RWPE2 (cell line): ENCODE measurements at regions not wholly inside any gene's neighbourhood (a gene's known extent, or its start where the extent isn't known, plus 50 kb on each side); places are given as distances from the start of the nearest gene placed in this dataset.
"Not testable (repeated sequence)": the region's sequence is repeated elsewhere in the genome, so short reads cannot be mapped to it uniquely, and the experiment has no call there.

Source experiments
- ATAC-seq: fragments of 200-7000 bp; cut with Tn5 transposase; 3 replicates; pipeline ENCODE4 v1.9.1; 2021; ENCODE audit warnings: low read depth
- DNase-seq: peaks from one replicate; pipeline ENCODE4 v3.0.0-alpha.2; 2020; ENCODE audit warnings: low spot score
- H3K27ac ChIP-seq: fragments of 450-650 bp; 2 replicates; pipeline ENCODE4 v1.5.1; 2017; ENCODE audit warnings: mild to moderate bottlenecking; ENCODE audit not compliant: poor library complexity, severe bottlenecking
- H3K27me3 ChIP-seq: fragments of 250-450 bp; sonication (Bioruptor Pico); 2 replicates; pipeline ENCODE4 v1.5.1; 2021; ENCODE audit warnings: mild to moderate bottlenecking, moderate library complexity; ENCODE audit not compliant: insufficient read depth, poor library complexity, severe bottlenecking
- H3K36me3 ChIP-seq: fragments of 250-450 bp; sonication (Bioruptor Pico); 2 replicates; pipeline ENCODE4 v1.5.1; 2020; ENCODE audit warnings: low read depth, mild to moderate bottlenecking, moderate library complexity
- H3K4me1 ChIP-seq: fragments of 250-450 bp; sonication (Bioruptor Pico); 2 replicates; pipeline ENCODE4 v1.5.1; 2021; ENCODE audit warnings: mild to moderate bottlenecking, moderate library complexity; ENCODE audit not compliant: insufficient read depth, poor library complexity, severe bottlenecking
- H3K4me3 ChIP-seq: fragments of 250-450 bp; sonication (Bioruptor Pico); 2 replicates; pipeline ENCODE4 v1.5.1; 2021; ENCODE audit warnings: mild to moderate bottlenecking, moderate library complexity; ENCODE audit not compliant: severe bottlenecking
- H3K9me3 ChIP-seq: fragments of 250-450 bp; sonication (Bioruptor Pico); 2 replicates; pipeline ENCODE4 v1.5.1; 2021; ENCODE audit warnings: mild to moderate bottlenecking, moderate library complexity; ENCODE audit not compliant: severe bottlenecking
- TF ChIP-seq, protein P1 (sequence below): fragments of 450-650 bp; IDR thresholded peaks from one replicate; pipeline ENCODE4 v1.5.1; 2017; ENCODE audit warnings: mild to moderate bottlenecking, moderate library complexity; ENCODE audit not compliant: poor library complexity, severe bottlenecking

DNA sequence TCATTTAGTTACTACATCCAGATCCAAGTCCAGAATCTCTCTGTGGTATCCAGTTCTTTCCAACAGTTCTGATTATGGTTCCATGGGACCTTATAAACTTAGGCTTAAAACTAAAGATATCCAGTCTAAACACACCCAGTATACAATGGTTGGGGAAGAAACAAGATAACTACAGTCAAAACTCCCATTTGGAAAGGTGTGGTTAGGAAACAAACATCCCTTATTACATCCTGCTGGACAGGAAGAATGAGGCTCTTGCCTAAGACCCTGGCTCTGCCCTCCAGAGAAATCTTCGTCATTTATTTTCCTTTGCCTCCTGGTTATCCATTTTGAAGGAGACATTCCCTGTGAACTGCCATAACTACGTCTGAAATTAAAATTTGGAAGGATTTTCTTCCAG, 64.6 kb upstream of the EPB41L4A start:
- DNase-seq: no peak
- no peaks in the 10 kb centered on the region for H3K9me3 ChIP-seq
- H3K27ac ChIP-seq: no peak overlapping the region
- TF ChIP-seq, protein P1, sequence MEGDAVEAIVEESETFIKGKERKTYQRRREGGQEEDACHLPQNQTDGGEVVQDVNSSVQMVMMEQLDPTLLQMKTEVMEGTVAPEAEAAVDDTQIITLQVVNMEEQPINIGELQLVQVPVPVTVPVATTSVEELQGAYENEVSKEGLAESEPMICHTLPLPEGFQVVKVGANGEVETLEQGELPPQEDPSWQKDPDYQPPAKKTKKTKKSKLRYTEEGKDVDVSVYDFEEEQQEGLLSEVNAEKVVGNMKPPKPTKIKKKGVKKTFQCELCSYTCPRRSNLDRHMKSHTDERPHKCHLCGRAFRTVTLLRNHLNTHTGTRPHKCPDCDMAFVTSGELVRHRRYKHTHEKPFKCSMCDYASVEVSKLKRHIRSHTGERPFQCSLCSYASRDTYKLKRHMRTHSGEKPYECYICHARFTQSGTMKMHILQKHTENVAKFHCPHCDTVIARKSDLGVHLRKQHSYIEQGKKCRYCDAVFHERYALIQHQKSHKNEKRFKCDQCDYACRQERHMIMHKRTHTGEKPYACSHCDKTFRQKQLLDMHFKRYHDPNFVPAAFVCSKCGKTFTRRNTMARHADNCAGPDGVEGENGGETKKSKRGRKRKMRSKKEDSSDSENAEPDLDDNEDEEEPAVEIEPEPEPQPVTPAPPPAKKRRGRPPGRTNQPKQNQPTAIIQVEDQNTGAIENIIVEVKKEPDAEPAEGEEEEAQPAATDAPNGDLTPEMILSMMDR: no peak
- peaks cover 11% of the 10 kb centered on the region for H3K4me1 ChIP-seq
- ATAC-seq: no peak
- no peak overlapping the region for H3K4me3 ChIP-seq
- no peaks in the 10 kb centered on the region for H3K27me3 ChIP-seq
- H3K36me3 ChIP-seq: no peaks in the 10 kb centered on the region

DNA sequence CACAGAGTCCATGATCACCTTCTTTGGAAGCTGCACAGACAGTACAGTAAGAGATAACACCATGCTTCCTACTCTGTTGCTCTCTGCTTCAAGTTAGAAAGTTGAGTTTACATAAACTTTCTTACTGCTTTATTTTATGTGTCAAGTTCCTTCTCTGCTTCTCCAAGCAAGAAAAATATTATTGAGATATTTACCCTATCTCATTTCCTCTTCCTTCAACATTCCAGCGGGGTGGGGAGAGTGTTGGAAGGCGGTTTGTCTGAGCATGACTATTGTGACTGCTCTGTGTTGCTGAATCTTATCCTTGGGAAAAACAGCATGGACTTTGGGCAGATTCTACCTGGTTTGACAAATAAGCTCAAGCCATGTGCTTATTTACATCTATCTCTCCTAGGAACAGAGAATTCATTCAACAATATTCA, 66.9 kb upstream of the EPB41L4A start:
- Histone ChIP-seq H3K27me3 (no peaks in the 10 kb centered on the region), H3K27ac (no peak overlapping the region), H3K4me1 (no peaks in the 10 kb centered on the region), H3K4me3 (no peak overlapping the region), H3K36me3 (no peaks in the 10 kb centered on the region), H3K9me3 (no peaks in the 10 kb centered on the region)
- DNase-seq: no peak
- TF ChIP-seq, protein P1: no peak
- peak; percentile 23; the same call in 1 of the 3 replicates for ATAC-seq

DNA sequence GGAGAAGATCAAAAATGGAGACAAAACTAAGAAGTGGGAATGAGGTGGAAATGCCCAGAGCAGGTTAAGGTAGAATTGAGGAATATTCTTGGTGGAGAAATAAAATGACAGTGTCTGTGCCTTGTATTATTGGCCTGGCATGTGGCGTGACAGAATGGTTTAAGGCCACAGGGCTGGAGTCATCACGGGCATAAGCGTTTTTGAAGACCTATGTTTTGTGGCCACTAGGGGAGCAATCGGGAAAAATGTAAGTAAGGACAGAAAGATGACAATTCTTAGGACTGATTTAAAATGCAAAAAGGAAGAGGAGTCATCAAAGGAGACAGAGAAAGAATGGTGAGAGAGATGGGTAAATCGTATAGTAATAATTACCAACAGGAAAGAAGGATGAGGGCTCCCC, 72.2 kb upstream of the EPB41L4A start:
- Histone ChIP-seq H3K4me3 (no peak overlapping the region), H3K27ac (no peak overlapping the region), H3K36me3 (no peaks in the 10 kb centered on the region), H3K4me1 (no peaks in the 10 kb centered on the region), H3K9me3 (no peaks in the 10 kb centered on the region), H3K27me3 (no peaks in the 10 kb centered on the region)
- TF ChIP-seq, protein P1: peak; percentile 50
- ATAC-seq (no peak), DNase-seq (no peak)

DNA sequence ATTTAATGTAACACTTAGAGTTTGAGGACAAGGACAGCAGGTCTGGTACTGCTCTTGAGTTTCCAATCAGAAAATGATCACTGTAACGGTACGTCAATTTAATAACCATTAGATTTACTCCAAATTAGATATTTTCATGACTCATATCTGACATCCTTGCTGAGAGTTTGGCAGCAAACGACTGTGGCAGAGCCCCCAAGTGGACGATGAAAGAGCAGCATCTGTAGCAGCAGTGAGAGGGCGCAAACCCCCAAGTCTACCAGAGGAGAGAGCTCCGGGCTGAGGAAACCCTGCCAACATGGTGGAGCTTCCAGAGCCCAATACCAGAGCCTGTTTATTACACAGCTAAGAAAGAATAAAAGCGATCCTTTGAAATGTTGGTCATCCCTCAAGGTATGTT, 73.2 kb upstream of the EPB41L4A start:
- Histone ChIP-seq H3K4me3 (no peak overlapping the region), H3K36me3 (no peaks in the 10 kb centered on the region), H3K27me3 (peaks cover under 1% of the 10 kb centered on the region), H3K4me1 (no peaks in the 10 kb centered on the region), H3K9me3 (no peaks in the 10 kb centered on the region), H3K27ac (no peak overlapping the region)
- peak; percentile 94 for ATAC-seq
- no peak for DNase-seq
- TF ChIP-seq, protein P1: peak; percentile 53

DNA sequence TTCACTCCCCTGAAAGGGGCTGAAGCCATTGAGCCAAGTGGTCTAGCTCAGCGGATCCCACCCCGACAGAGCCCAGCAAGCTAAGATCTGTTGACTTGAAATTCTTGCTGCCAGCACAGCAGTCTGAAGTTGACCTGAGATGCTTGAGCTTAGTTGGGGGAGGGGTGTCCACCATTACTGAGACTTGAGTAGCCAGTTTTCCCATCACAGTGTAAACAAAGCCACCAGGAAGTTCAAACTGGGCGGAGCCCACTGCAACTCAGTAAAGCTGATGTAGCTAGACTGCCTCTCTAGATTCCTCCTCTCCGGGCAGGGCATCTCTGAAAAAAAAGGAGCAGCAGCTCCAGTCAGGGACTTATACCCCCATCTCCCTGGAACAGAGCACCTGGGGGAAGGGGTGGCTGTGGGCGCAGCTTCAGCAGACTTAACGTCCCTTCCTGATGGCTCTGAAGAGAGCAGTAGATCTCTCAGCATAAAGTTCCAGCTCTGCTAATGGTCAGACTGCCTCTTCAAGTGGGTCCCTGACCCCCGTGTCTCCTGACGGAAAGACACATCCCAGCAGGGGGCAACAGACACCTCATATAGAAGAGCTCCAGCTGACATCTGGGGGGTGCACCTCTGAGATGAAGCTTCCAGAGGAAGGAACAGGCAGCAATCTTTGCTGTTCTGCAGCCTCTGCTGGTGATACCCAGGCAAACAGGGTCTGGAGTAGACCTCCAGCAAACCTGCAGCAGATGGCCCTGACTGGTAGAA, 84.8 kb upstream of the EPB41L4A start:
- H3K27ac ChIP-seq, H3K4me3 ChIP-seq: not testable (repeated sequence)

DNA sequence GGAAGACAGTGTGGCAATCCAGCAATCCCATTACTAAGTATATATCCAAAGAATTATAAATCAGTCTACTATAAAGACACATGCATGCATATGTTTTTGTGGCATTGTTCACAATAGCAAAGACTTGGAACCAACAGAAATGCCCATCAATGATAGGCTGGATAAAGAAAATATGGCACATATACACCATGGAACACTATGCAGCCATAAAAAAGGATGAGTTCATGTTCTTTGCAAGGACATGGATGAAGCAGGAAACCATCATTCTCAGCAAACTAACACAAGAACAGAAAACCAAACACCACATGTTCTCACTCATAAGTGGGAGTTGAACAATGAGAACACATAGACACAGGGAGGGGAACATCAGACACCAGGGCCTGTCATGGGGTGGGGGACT, 90.0 kb upstream of the EPB41L4A start:
- not testable (repeated sequence) for ATAC-seq, H3K36me3 ChIP-seq, H3K9me3 ChIP-seq, H3K27me3 ChIP-seq, H3K4me3 ChIP-seq, H3K4me1 ChIP-seq, H3K27ac ChIP-seq, DNase-seq

More for the DNA sequence above, 84.8 kb upstream of the EPB41L4A start:
- not testable (repeated sequence) for H3K4me1 ChIP-seq, ATAC-seq, H3K36me3 ChIP-seq, H3K27me3 ChIP-seq, DNase-seq, H3K9me3 ChIP-seq
